H1 (cell line): ENCODE measurements at regions not wholly inside any gene's neighbourhood (a gene's known extent, or its start where the extent isn't known, plus 50 kb on each side); places are given as distances from the start of the nearest gene placed in this dataset.

Experiments
- ATF2 ChIP-seq: IDR thresholded peaks from 2 replicates; pipeline ENCODE4 v1.6.1; 2012; ENCODE audit warnings: low read length, inconsistent platforms
- CTCF ChIP-seq, 3 experiments: IDR thresholded peaks; 1 replicate in 2 of 3; 2 replicates in 1 of 3; pipeline versions ENCODE4 v1.5.1 to v1.6.1; 2011; ENCODE audit warnings: low read length in 3 of 3, mild to moderate bottlenecking in 3 of 3, inconsistent platforms in 2 of 3, low read depth in 1 of 3, moderate library complexity in 1 of 3; ENCODE audit not compliant: insufficient read depth in 1 of 3; ENCODE audit errors: control extremely low read depth in 1 of 3
- EZH2 ChIP-seq: fragments of 200-600 bp; sonication (generic); IDR thresholded peaks from 2 replicates; pipeline ENCODE4 v1.7.1; 2012; ENCODE audit warnings: low read depth, mild to moderate bottlenecking, moderate library complexity, low read length, inconsistent platforms; ENCODE audit not compliant: severe bottlenecking
- FOSL1 ChIP-seq: IDR thresholded peaks from 2 replicates; pipeline ENCODE4 v1.6.1; 2011; ENCODE audit warnings: mild to moderate bottlenecking, low read depth, low read length, moderate library complexity; ENCODE audit not compliant: insufficient read depth
- HDAC2 ChIP-seq, 2 experiments: fragments of 300-600 bp in 1 of 2; sonication (generic) in 1 of 2; IDR thresholded peaks; 2 replicates each; pipeline ENCODE4 v1.6.1; 2011 to 2012; ENCODE audit warnings: low read depth in 2 of 2, low read length in 2 of 2, mild to moderate bottlenecking in 2 of 2, moderate library complexity in 2 of 2, borderline replicate concordance in 1 of 2, inconsistent platforms in 1 of 2
- JUN ChIP-seq: IDR thresholded peaks from 2 replicates; pipeline ENCODE4 v1.6.1; 2011; ENCODE audit warnings: low read depth, mild to moderate bottlenecking, improper control_type of control experiment, low read length
- JUND ChIP-seq: IDR thresholded peaks from 2 replicates; pipeline ENCODE4 v1.6.1; 2011; ENCODE audit warnings: mild to moderate bottlenecking, improper control_type of control experiment, low read length
- KDM1A ChIP-seq: fragments of 200-600, 300-600 bp; sonication (generic); IDR thresholded peaks from 2 replicates; pipeline ENCODE4 v1.7.1; 2016; ENCODE audit warnings: mild to moderate bottlenecking, low read length, borderline replicate concordance
- MAFK ChIP-seq: IDR thresholded peaks from 2 replicates; pipeline ENCODE4 v1.6.1; 2012; ENCODE audit warnings: low read depth, mild to moderate bottlenecking, improper control_type of control experiment, low read length
- RAD21 ChIP-seq, 2 experiments: IDR thresholded peaks in 1 of 2; conservative IDR thresholded peaks in 1 of 2; 2 replicates each; pipeline ENCODE4 v1.6.1; 2011; ENCODE audit warnings: low read depth in 2 of 2, low read length in 2 of 2, improper control_type of control experiment in 1 of 2, inconsistent platforms in 1 of 2, mild to moderate bottlenecking in 1 of 2, moderate library complexity in 1 of 2
- SP2 ChIP-seq: IDR thresholded peaks from 2 replicates; pipeline ENCODE4 v1.6.1; 2012; ENCODE audit warnings: mild to moderate bottlenecking, low read length, inconsistent platforms
- USF2 ChIP-seq: IDR thresholded peaks from 2 replicates; pipeline ENCODE4 v1.6.1; 2011; ENCODE audit warnings: low read length, improper control_type of control experiment
- ZNF274 ChIP-seq: IDR thresholded peaks from 2 replicates; pipeline ENCODE4 v1.7.0; 2012; ENCODE audit warnings: low read length, borderline replicate concordance; ENCODE audit errors: extremely low read depth

- TF ChIP-seq KDM1A = no peak
- no peak for TF ChIP-seq SP2
- TF ChIP-seq JUN = no peak
- TF ChIP-seq EZH2 = no peak
- no peak for TF ChIP-seq CTCF (IDR thresholded peaks at IDR 0.05; ENCODE audit: control extremely low read depth in 1 of 3, insufficient read depth in 1 of 3, low read depth in 1 of 3, low read length in 3 of 3)
- TF ChIP-seq ZNF274 = no peak
- TF ChIP-seq RAD21 (IDR thresholded peaks at IDR 0.05 in 1 of 2, conservative IDR thresholded peaks at IDR 0.05 in 1 of 2; ENCODE audit: low read depth in 2 of 2, low read length in 2 of 2) = no peak
- TF ChIP-seq USF2 = no peak
- TF ChIP-seq ATF2 = no peak
- no peak for TF ChIP-seq HDAC2 (IDR thresholded peaks at IDR 0.05; ENCODE audit: borderline replicate concordance in 1 of 2, low read depth in 2 of 2, low read length in 2 of 2)
- TF ChIP-seq FOSL1 = no peak
- TF ChIP-seq MAFK = no peak
- no peak for TF ChIP-seq JUND
Observed at GRCh38 chr10:124158592-124158991, 65.2 kb upstream of the CHST15 start.
